Neural cell (in vitro differentiated cells): ENCODE measurements at regions not wholly inside any gene's neighbourhood (a gene's known extent, or its start where the extent isn't known, plus 50 kb on each side); places are given as distances from the start of the nearest gene placed in this dataset.

Experiments used
- H2AFZ ChIP-seq: fragments of 200-600, 300-800 bp; sonication (generic), shearing (Covaris generic); 2 replicates; pipeline ENCODE4 v1.6.0; 2014; ENCODE audit warnings: low read depth, mild to moderate bottlenecking, antibody characterized with exemption, low read length, moderate library complexity
- H3F3A ChIP-seq: fragments of 200-600 bp; shearing (Covaris generic); 2 replicates; pipeline ENCODE4 v1.6.1; 2016; ENCODE audit warnings: mild to moderate bottlenecking, moderate library complexity, mixed read lengths, antibody characterized with exemption, low read length; ENCODE audit not compliant: insufficient read depth, poor library complexity, severe bottlenecking
- H3K27ac ChIP-seq: fragments of 200-600, 300-800 bp; sonication (generic), shearing (Covaris generic); 2 replicates; pipeline ENCODE4 v1.5.1; 2014; ENCODE audit warnings: mild to moderate bottlenecking, low read length, moderate library complexity
- H3K27me3 ChIP-seq: fragments of 300-800, 200-600 bp; sonication (generic), shearing (Covaris generic); 2 replicates; pipeline ENCODE4 v1.6.0; 2014; ENCODE audit warnings: mild to moderate bottlenecking, low read depth, low read length, moderate library complexity; ENCODE audit not compliant: insufficient read depth
- H3K36me3 ChIP-seq: fragments of 300-800, 200-600 bp; sonication (generic), shearing (Covaris generic); 2 replicates; pipeline ENCODE4 v1.5.1; 2014; ENCODE audit warnings: mild to moderate bottlenecking, antibody characterized with exemption, low read length, moderate library complexity; ENCODE audit not compliant: insufficient read depth
- H3K4me2 ChIP-seq: fragments of 300-800, 200-600 bp; sonication (generic), shearing (Covaris generic); 2 replicates; pipeline ENCODE4 v1.6.0; 2014; ENCODE audit warnings: mild to moderate bottlenecking, low read length
- H3K4me3 ChIP-seq: fragments of 300-800, 200-600 bp; sonication (generic), shearing (Covaris generic); 2 replicates; pipeline ENCODE4 v1.5.1; 2014; ENCODE audit warnings: mild to moderate bottlenecking, low read length, moderate library complexity
- H3K79me2 ChIP-seq: fragments of 200-600 bp; shearing (Covaris generic); replicated peaks from 2 replicates; pipeline ENCODE4 v1.6.0; 2014; ENCODE audit warnings: mild to moderate bottlenecking, low read length, moderate library complexity; ENCODE audit not compliant: insufficient read depth
- H3K9ac ChIP-seq: fragments of 300-800, 200-600 bp; sonication (generic), shearing (Covaris generic); 2 replicates; pipeline ENCODE4 v1.6.1; 2016; ENCODE audit warnings: mild to moderate bottlenecking, low read length, mixed read lengths
- H3K9me2 ChIP-seq: fragments of 200-600 bp; shearing (Covaris generic); 2 replicates; pipeline ENCODE4 v1.6.1; 2016; ENCODE audit warnings: mild to moderate bottlenecking, low read length, mixed read lengths; ENCODE audit not compliant: insufficient read depth
- H3K9me3 ChIP-seq: fragments of 200-600, 300-800 bp; sonication (generic), shearing (Covaris generic); 2 replicates; pipeline ENCODE4 v1.6.1; 2016; ENCODE audit warnings: mild to moderate bottlenecking, mixed run types, low read length, moderate library complexity, mixed read lengths
- H4K20me1 ChIP-seq: fragments of 200-600 bp; shearing (Covaris generic); 2 replicates; pipeline ENCODE4 v1.6.1; 2016; ENCODE audit warnings: mild to moderate bottlenecking, mixed run types; ENCODE audit not compliant: insufficient read depth
- EP300 ChIP-seq: fragments of 450-650 bp; conservative IDR thresholded peaks from 2 replicates; pipeline ENCODE4 v1.6.1; 2014; ENCODE audit warnings: antibody characterized with exemption, mild to moderate bottlenecking, moderate library complexity; ENCODE audit not compliant: poor library complexity, severe bottlenecking
- EZH2 ChIP-seq: fragments of 200-600, 300-800 bp; shearing (Covaris generic), sonication (generic); IDR thresholded peaks from 2 replicates; pipeline ENCODE4 v1.6.1; 2014; ENCODE audit warnings: antibody characterized with exemption, low read length, borderline replicate concordance, mild to moderate bottlenecking; ENCODE audit not compliant: insufficient read depth, poor library complexity, severe bottlenecking
- MXI1 ChIP-seq: fragments of 450-650 bp; conservative IDR thresholded peaks from 2 replicates; pipeline ENCODE4 v1.6.1; 2014; ENCODE audit warnings: antibody characterized with exemption, mild to moderate bottlenecking; ENCODE audit not compliant: poor library complexity, severe bottlenecking
- POLR2AphosphoS5 ChIP-seq: IDR thresholded peaks from 2 replicates; pipeline ENCODE4 v1.6.1; 2012
- RAD21 ChIP-seq: fragments of 450-650 bp; conservative IDR thresholded peaks from 2 replicates; pipeline ENCODE4 v1.6.1; 2014; ENCODE audit warnings: antibody characterized with exemption, mild to moderate bottlenecking, moderate library complexity
- SMC3 ChIP-seq: fragments of 450-650 bp; conservative IDR thresholded peaks from 2 replicates; pipeline ENCODE4 v1.6.1; 2014; ENCODE audit warnings: antibody characterized with exemption, mild to moderate bottlenecking, moderate library complexity; ENCODE audit not compliant: poor library complexity
- TAF1 ChIP-seq: IDR thresholded peaks from 2 replicates; pipeline ENCODE4 v1.6.1; 2012; ENCODE audit warnings: low read depth
- TF ChIP-seq, protein P1 (sequence below): IDR thresholded peaks from 2 replicates; pipeline ENCODE4 v1.6.1; 2012; ENCODE audit warnings: borderline replicate concordance
- TF ChIP-seq, protein P2 (sequence below): fragments of 450-650 bp; IDR thresholded peaks from 2 replicates; pipeline ENCODE4 v1.5.1; 2014; ENCODE audit warnings: antibody characterized with exemption, mild to moderate bottlenecking, moderate library complexity; ENCODE audit not compliant: poor library complexity, severe bottlenecking

DNA sequence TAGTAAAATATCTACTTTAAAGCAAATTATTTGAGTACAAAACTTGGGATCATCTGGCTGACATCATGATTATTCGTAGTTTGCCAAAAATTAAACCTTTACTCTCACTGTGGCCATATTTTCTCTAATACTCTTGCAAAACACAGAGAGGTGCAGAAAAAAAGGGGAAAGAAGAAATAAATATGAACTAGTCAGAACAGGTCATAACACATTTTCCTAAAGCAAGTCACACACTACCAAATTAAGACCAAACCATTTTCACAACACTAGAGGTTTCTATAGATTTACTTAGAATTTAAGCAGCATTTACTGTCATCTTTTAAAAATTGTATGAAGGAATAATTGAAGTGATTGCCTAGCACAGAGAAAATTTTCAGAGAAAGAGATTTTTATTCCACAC is 726.1 kb downstream of the SORCS1 start:
- H3K4me3 ChIP-seq, result no peak overlapping the region
- H3K9me3 ChIP-seq, result no peaks in the 10 kb centered on the region
- H3K36me3 ChIP-seq, result no peaks in the 10 kb centered on the region
- H4K20me1 ChIP-seq, result no peaks in the 10 kb centered on the region
- H3K9ac ChIP-seq, result no peak overlapping the region
- no peaks in the 10 kb centered on the region for H3K9me2 ChIP-seq
- no peak overlapping the region for H3K4me2 ChIP-seq
- H3K27ac ChIP-seq, result no peak overlapping the region
- no peak overlapping the region for H2AFZ ChIP-seq
- H3K27me3 ChIP-seq, result no peaks in the 10 kb centered on the region
- H3F3A ChIP-seq, result no peaks in the 10 kb centered on the region
- no peaks in the 10 kb centered on the region for H3K79me2 ChIP-seq
- no peak for TF ChIP-seq EP300

GRCh38 chr10:106436123-106436715 is 728.3 kb downstream of the SORCS1 start:
- Histone ChIP-seq H3K27ac (no peak overlapping the region), H3K4me2 (no peak overlapping the region), H3K9me2 (no peaks in the 10 kb centered on the region), H3K9me3 (no peaks in the 10 kb centered on the region), H3K4me3 (no peak overlapping the region), H4K20me1 (no peaks in the 10 kb centered on the region), H3F3A (no peaks in the 10 kb centered on the region), H3K27me3 (no peaks in the 10 kb centered on the region), H3K9ac (no peak overlapping the region), H3K36me3 (no peaks in the 10 kb centered on the region), H3K79me2 (no peaks in the 10 kb centered on the region), H2AFZ (no peak overlapping the region)
- TF ChIP-seq TAF1 (no peak), POLR2AphosphoS5 (no peak), EP300 (no peak), EZH2 (no peak), SMC3 (no peak), RAD21 (no peak), MXI1 (no peak)
- TF ChIP-seq, protein P1, sequence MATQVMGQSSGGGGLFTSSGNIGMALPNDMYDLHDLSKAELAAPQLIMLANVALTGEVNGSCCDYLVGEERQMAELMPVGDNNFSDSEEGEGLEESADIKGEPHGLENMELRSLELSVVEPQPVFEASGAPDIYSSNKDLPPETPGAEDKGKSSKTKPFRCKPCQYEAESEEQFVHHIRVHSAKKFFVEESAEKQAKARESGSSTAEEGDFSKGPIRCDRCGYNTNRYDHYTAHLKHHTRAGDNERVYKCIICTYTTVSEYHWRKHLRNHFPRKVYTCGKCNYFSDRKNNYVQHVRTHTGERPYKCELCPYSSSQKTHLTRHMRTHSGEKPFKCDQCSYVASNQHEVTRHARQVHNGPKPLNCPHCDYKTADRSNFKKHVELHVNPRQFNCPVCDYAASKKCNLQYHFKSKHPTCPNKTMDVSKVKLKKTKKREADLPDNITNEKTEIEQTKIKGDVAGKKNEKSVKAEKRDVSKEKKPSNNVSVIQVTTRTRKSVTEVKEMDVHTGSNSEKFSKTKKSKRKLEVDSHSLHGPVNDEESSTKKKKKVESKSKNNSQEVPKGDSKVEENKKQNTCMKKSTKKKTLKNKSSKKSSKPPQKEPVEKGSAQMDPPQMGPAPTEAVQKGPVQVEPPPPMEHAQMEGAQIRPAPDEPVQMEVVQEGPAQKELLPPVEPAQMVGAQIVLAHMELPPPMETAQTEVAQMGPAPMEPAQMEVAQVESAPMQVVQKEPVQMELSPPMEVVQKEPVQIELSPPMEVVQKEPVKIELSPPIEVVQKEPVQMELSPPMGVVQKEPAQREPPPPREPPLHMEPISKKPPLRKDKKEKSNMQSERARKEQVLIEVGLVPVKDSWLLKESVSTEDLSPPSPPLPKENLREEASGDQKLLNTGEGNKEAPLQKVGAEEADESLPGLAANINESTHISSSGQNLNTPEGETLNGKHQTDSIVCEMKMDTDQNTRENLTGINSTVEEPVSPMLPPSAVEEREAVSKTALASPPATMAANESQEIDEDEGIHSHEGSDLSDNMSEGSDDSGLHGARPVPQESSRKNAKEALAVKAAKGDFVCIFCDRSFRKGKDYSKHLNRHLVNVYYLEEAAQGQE, result no peak
- TF ChIP-seq, protein P2, sequence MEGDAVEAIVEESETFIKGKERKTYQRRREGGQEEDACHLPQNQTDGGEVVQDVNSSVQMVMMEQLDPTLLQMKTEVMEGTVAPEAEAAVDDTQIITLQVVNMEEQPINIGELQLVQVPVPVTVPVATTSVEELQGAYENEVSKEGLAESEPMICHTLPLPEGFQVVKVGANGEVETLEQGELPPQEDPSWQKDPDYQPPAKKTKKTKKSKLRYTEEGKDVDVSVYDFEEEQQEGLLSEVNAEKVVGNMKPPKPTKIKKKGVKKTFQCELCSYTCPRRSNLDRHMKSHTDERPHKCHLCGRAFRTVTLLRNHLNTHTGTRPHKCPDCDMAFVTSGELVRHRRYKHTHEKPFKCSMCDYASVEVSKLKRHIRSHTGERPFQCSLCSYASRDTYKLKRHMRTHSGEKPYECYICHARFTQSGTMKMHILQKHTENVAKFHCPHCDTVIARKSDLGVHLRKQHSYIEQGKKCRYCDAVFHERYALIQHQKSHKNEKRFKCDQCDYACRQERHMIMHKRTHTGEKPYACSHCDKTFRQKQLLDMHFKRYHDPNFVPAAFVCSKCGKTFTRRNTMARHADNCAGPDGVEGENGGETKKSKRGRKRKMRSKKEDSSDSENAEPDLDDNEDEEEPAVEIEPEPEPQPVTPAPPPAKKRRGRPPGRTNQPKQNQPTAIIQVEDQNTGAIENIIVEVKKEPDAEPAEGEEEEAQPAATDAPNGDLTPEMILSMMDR, result no peak

- Histone ChIP-seq H2AFZ (no peak overlapping the region), H3K79me2 (no peaks in the 10 kb centered on the region), H3F3A (no peaks in the 10 kb centered on the region), H3K9me3 (no peaks in the 10 kb centered on the region), H3K27me3 (no peaks in the 10 kb centered on the region), H3K4me2 (no peak overlapping the region), H3K27ac (no peak overlapping the region), H3K36me3 (no peaks in the 10 kb centered on the region), H3K9me2 (no peaks in the 10 kb centered on the region), H4K20me1 (no peaks in the 10 kb centered on the region), H3K4me3 (no peak overlapping the region), H3K9ac (no peak overlapping the region)
- TF ChIP-seq MXI1, result no peak
- no peak for TF ChIP-seq EZH2
- no peak for TF ChIP-seq EP300
- TF ChIP-seq, protein P1, result no peak
- TF ChIP-seq, protein P2, result no peak
- TF ChIP-seq SMC3, result no peak
- TF ChIP-seq TAF1, result no peak
- no peak for TF ChIP-seq POLR2AphosphoS5
- no peak for TF ChIP-seq RAD21
Measured at GRCh38 chr10:106435081-106435480, 729.4 kb downstream of the SORCS1 start.
